HG03520 (cell line): ENCODE measurements at regions not wholly inside any gene's neighbourhood (a gene's known extent, or its start where the extent isn't known, plus 50 kb on each side); places are given as distances from the start of the nearest gene placed in this dataset.
A peak's percentile ranks its signal among the peaks of the same experiment; 100 is the strongest.

Experiments used
- ATAC-seq: cut with Tn5 transposase; IDR thresholded peaks from one replicate; pipeline ENCODE4 v1.9.1; 2021; ENCODE audit warnings: mild to moderate bottlenecking, moderate library complexity; ENCODE audit not compliant: unreplicated experiment

GRCh38 chr12:89976866-89977265 is 268.2 kb upstream of the ATP2B1 start:
- no peak for ATAC-seq

- ATAC-seq: no peak
Measured at GRCh38 chr12:89975574-89975973, 266.9 kb upstream of the ATP2B1 start.

- no peak for ATAC-seq
Measured at GRCh38 chr12:89971880-89972279, 263.2 kb upstream of the ATP2B1 start.

- ATAC-seq: no peak
Measured at GRCh38 chr12:89970722-89971121, 262.1 kb upstream of the ATP2B1 start.

GRCh38 chr12:89969093-89969492 is 260.5 kb upstream of the ATP2B1 start:
- no peak for ATAC-seq

GRCh38 chr12:89968151-89968700 is 259.6 kb upstream of the ATP2B1 start:
- ATAC-seq: no peak

GRCh38 chr12:89966495-89967240 is 258.0 kb upstream of the ATP2B1 start:
- ATAC-seq: no peak

GRCh38 chr12:89965993-89966392 is 257.4 kb upstream of the ATP2B1 start:
- ATAC-seq: no peak

- no peak for ATAC-seq
Measured at GRCh38 chr12:89962648-89963047, 254.0 kb upstream of the ATP2B1 start.

- ATAC-seq: peak; percentile 21
Measured at GRCh38 chr12:89960607-89961394, 252.2 kb upstream of the ATP2B1 start.

GRCh38 chr12:89960011-89960507 is 251.4 kb upstream of the ATP2B1 start:
- ATAC-seq: peak; percentile 94

- no peak for ATAC-seq
Measured at GRCh38 chr12:89959179-89959578, 250.5 kb upstream of the ATP2B1 start.

- no peak for ATAC-seq
Measured at GRCh38 chr12:89954259-89954658, 245.6 kb upstream of the ATP2B1 start.

- ATAC-seq: no peak
Measured at GRCh38 chr12:89951694-89952060, 243.0 kb upstream of the ATP2B1 start.

- peak; percentile 30 for ATAC-seq
Measured at GRCh38 chr12:89951050-89951693, 242.5 kb upstream of the ATP2B1 start.

GRCh38 chr12:89950421-89950820 is 241.8 kb upstream of the ATP2B1 start:
- peak; percentile 35 for ATAC-seq

GRCh38 chr12:89949457-89950195 is 241.0 kb upstream of the ATP2B1 start:
- peak; percentile 94 for ATAC-seq

GRCh38 chr12:89948271-89949175 is 239.9 kb upstream of the ATP2B1 start:
- no peak for ATAC-seq

GRCh38 chr12:89947437-89948270 is 239.0 kb upstream of the ATP2B1 start:
- ATAC-seq: no peak
